Activated naive CD4-positive, alpha-beta T cell treated with Interleukin-2 at 50 U/mL for 16 hours (primary cell): ENCODE measurements at regions not wholly inside any gene's neighbourhood (a gene's known extent, or its start where the extent isn't known, plus 50 kb on each side); places are given as distances from the start of the nearest gene placed in this dataset.
"Not testable (repeated sequence)": the region's sequence is repeated elsewhere in the genome, so short reads cannot be mapped to it uniquely, and the experiment has no call there.

Experiments
- DNase-seq: peaks from one replicate; pipeline ENCODE4 v3.0.0-alpha.2; 2020

- DNase-seq, result no peak
Observed at GRCh38 chr1:234855851-234856250, 245.9 kb upstream of the IRF2BP2 start.

GRCh38 chr1:234854645-234855039 is 244.7 kb upstream of the IRF2BP2 start:
- DNase-seq, result no peak

- no peak for DNase-seq
Observed at GRCh38 chr1:234853906-234854644, 244.1 kb upstream of the IRF2BP2 start.

- DNase-seq, result no peak
Observed at GRCh38 chr1:234852659-234853058, 242.7 kb upstream of the IRF2BP2 start.

GRCh38 chr1:234851450-234852438 is 241.8 kb upstream of the IRF2BP2 start:
- DNase-seq, result no peak

GRCh38 chr1:234849832-234850231 is 239.9 kb upstream of the IRF2BP2 start:
- DNase-seq, result no peak

GRCh38 chr1:234848972-234849649 is 239.1 kb upstream of the IRF2BP2 start:
- DNase-seq, result no peak

GRCh38 chr1:234846813-234847212 is 236.8 kb upstream of the IRF2BP2 start:
- DNase-seq, result not testable (repeated sequence)

- DNase-seq, result no peak
Observed at GRCh38 chr1:234845836-234846235, 235.9 kb upstream of the IRF2BP2 start.

- peak; percentile 54 for DNase-seq
Observed at GRCh38 chr1:234845097-234845660, 235.2 kb upstream of the IRF2BP2 start.

- no peak for DNase-seq
Observed at GRCh38 chr1:234844479-234845031, 234.6 kb upstream of the IRF2BP2 start.

GRCh38 chr1:234843946-234844345 is 234.0 kb upstream of the IRF2BP2 start:
- DNase-seq, result no peak

- peak; percentile 86 for DNase-seq
Observed at GRCh38 chr1:234842726-234843641, 233.0 kb upstream of the IRF2BP2 start.

GRCh38 chr1:234841710-234842231 is 231.8 kb upstream of the IRF2BP2 start:
- no peak for DNase-seq

GRCh38 chr1:234841281-234841680 is 231.3 kb upstream of the IRF2BP2 start:
- no peak for DNase-seq

GRCh38 chr1:234840843-234841242 is 230.9 kb upstream of the IRF2BP2 start:
- DNase-seq, result no peak

- DNase-seq, result no peak
Observed at GRCh38 chr1:234840253-234840652, 230.3 kb upstream of the IRF2BP2 start.

GRCh38 chr1:234839663-234840062 is 229.7 kb upstream of the IRF2BP2 start:
- DNase-seq, result no peak

GRCh38 chr1:234838820-234839219 is 228.8 kb upstream of the IRF2BP2 start:
- DNase-seq, result no peak

- DNase-seq, result no peak
Observed at GRCh38 chr1:234838182-234838581, 228.2 kb upstream of the IRF2BP2 start.

GRCh38 chr1:234837713-234838112 is 227.7 kb upstream of the IRF2BP2 start:
- DNase-seq, result no peak
